GM18951 (cell line): ENCODE measurements at regions not wholly inside any gene's neighbourhood (a gene's known extent, or its start where the extent isn't known, plus 50 kb on each side); places are given as distances from the start of the nearest gene placed in this dataset.

Experiments
- POLR2A ChIP-seq: IDR thresholded peaks from 4 replicates; pipeline ENCODE4 v1.6.1; 2011; ENCODE audit warnings: mild to moderate bottlenecking; ENCODE audit not compliant: insufficient read length, insufficient read depth; ENCODE audit errors: extremely low read depth
- in situ Hi-C: fragments of 300-500 bp; cut with MboI; formaldehyde crosslinking; loops from one replicate; pipeline ENCODE4 v1.12.0; 2022; ENCODE audit warnings: low sequenced_read_pairs, mixed read lengths, inconsistent platforms; ENCODE audit not compliant: unreplicated experiment

GRCh38 chr5:72005671-72006070, 101.6 kb upstream of the MAP1B start:
- TF ChIP-seq POLR2A, result no peak
- in situ Hi-C loops, result no loop called here

GRCh38 chr5:72006361-72006760, 100.9 kb upstream of the MAP1B start:
- in situ Hi-C loops, result no loop called here
- no peak for TF ChIP-seq POLR2A

GRCh38 chr5:72007336-72008111, 99.8 kb upstream of the MAP1B start:
- no peak for TF ChIP-seq POLR2A
- in situ Hi-C loops, result no loop called here

- in situ Hi-C loops, result no loop called here
- no peak for TF ChIP-seq POLR2A
Observed at GRCh38 chr5:72009280-72009679, 98.0 kb upstream of the MAP1B start.

- TF ChIP-seq POLR2A, result no peak
Observed at GRCh38 chr5:72010430-72010829, 96.8 kb upstream of the MAP1B start.

GRCh38 chr5:72012906-72013305, 94.4 kb upstream of the MAP1B start:
- TF ChIP-seq POLR2A, result no peak

More at GRCh38 chr5:72010430-72010829, 96.8 kb upstream of the MAP1B start:
- in situ Hi-C loops, result no loop called here

GRCh38 chr5:72013766-72014624, 93.3 kb upstream of the MAP1B start:
- in situ Hi-C loops, result no loop called here
- TF ChIP-seq POLR2A, result no peak

More at GRCh38 chr5:72012906-72013305, 94.4 kb upstream of the MAP1B start:
- in situ Hi-C loops, result no loop called here

- no peak for TF ChIP-seq POLR2A
- in situ Hi-C loops, result no loop called here
Observed at GRCh38 chr5:72015103-72015548, 92.1 kb upstream of the MAP1B start.

GRCh38 chr5:72018143-72018803, 89.0 kb upstream of the MAP1B start:
- in situ Hi-C loops, result no loop called here
- TF ChIP-seq POLR2A, result no peak

GRCh38 chr5:72020161-72020983, 86.9 kb upstream of the MAP1B start:
- in situ Hi-C loops, result no loop called here
- no peak for TF ChIP-seq POLR2A

GRCh38 chr5:72021651-72022357, 85.5 kb upstream of the MAP1B start:
- TF ChIP-seq POLR2A, result no peak
- in situ Hi-C loops, result no loop called here

- in situ Hi-C loops, result no loop called here
- TF ChIP-seq POLR2A, result no peak
Observed at GRCh38 chr5:72028382-72028781, 78.9 kb upstream of the MAP1B start.

GRCh38 chr5:72030237-72030636, 77.0 kb upstream of the MAP1B start:
- no peak for TF ChIP-seq POLR2A
- in situ Hi-C loops, result no loop called here
